GM19468 (cell line): ENCODE measurements at regions not wholly inside any gene's neighbourhood (a gene's known extent, or its start where the extent isn't known, plus 50 kb on each side); places are given as distances from the start of the nearest gene placed in this dataset.

ENCODE experiments used
- ATAC-seq: cut with Tn5 transposase; IDR thresholded peaks from one replicate; pipeline ENCODE4 v1.9.1; 2021; ENCODE audit warnings: mild to moderate bottlenecking, moderate library complexity, moderate number of reproducible peaks; ENCODE audit not compliant: unreplicated experiment; ENCODE audit errors: extremely low read depth

- no peak for ATAC-seq
Observed at GRCh38 chr5:40082313-40082712, 597.4 kb upstream of the PTGER4 start.

GRCh38 chr5:40080191-40080590 lies 599.5 kb upstream of the PTGER4 start:
- ATAC-seq, result no peak

GRCh38 chr5:40078898-40079575 lies 600.7 kb upstream of the PTGER4 start:
- ATAC-seq, result no peak

- no peak for ATAC-seq
Observed at GRCh38 chr5:40074826-40075225, 604.9 kb upstream of the PTGER4 start.

- ATAC-seq, result no peak
Observed at GRCh38 chr5:40073927-40074326, 605.8 kb upstream of the PTGER4 start.

GRCh38 chr5:40071870-40072269 lies 607.8 kb upstream of the PTGER4 start:
- no peak for ATAC-seq

GRCh38 chr5:40066616-40067015 lies 613.1 kb upstream of the PTGER4 start:
- ATAC-seq, result no peak

GRCh38 chr5:40052808-40053207 lies 626.9 kb upstream of the PTGER4 start:
- ATAC-seq, result no peak

- no peak for ATAC-seq
Observed at GRCh38 chr5:40046792-40047191, 622.0 kb upstream of the DAB2 start.

- no peak for ATAC-seq
Observed at GRCh38 chr5:40045429-40045828, 620.6 kb upstream of the DAB2 start.

GRCh38 chr5:40043916-40044315 lies 619.1 kb upstream of the DAB2 start:
- ATAC-seq, result no peak

GRCh38 chr5:40041452-40041851 lies 616.7 kb upstream of the DAB2 start:
- ATAC-seq, result no peak

GRCh38 chr5:40037713-40038112 lies 612.9 kb upstream of the DAB2 start:
- ATAC-seq, result no peak

- no peak for ATAC-seq
Observed at GRCh38 chr5:40034441-40034840, 609.7 kb upstream of the DAB2 start.

- no peak for ATAC-seq
Observed at GRCh38 chr5:40033411-40033810, 608.6 kb upstream of the DAB2 start.

GRCh38 chr5:40033009-40033408 lies 608.2 kb upstream of the DAB2 start:
- ATAC-seq, result no peak

- no peak for ATAC-seq
Observed at GRCh38 chr5:40030661-40031060, 605.9 kb upstream of the DAB2 start.

- ATAC-seq, result no peak
Observed at GRCh38 chr5:40029711-40030495, 605.1 kb upstream of the DAB2 start.

- no peak for ATAC-seq
Observed at GRCh38 chr5:40027400-40027799, 602.6 kb upstream of the DAB2 start.

GRCh38 chr5:40025586-40025985 lies 600.8 kb upstream of the DAB2 start:
- no peak for ATAC-seq

GRCh38 chr5:40022057-40022456 lies 597.3 kb upstream of the DAB2 start:
- no peak for ATAC-seq

- no peak for ATAC-seq
Observed at GRCh38 chr5:40021007-40021406, 596.2 kb upstream of the DAB2 start.
